GM12875 (cell line): ENCODE measurements at regions not wholly inside any gene's neighbourhood (a gene's known extent, or its start where the extent isn't known, plus 50 kb on each side); places are given as distances from the start of the nearest gene placed in this dataset.
"Not testable (repeated sequence)": the region's sequence is repeated elsewhere in the genome, so short reads cannot be mapped to it uniquely, and the experiment has no call there.

Source experiments
- H3K4me3 ChIP-seq: one replicate; pipeline ENCODE4 v1.5.1; 2011; ENCODE audit warnings: low read depth, low read length, control low read depth
- CTCF ChIP-seq: IDR thresholded peaks from 2 replicates; pipeline ENCODE4 v1.5.1; 2011; ENCODE audit warnings: low read depth, mild to moderate bottlenecking, control low read depth, inconsistent platforms, low read length, moderate library complexity, borderline replicate concordance; ENCODE audit not compliant: insufficient read depth

GRCh38 chr12:19624491-19624890 is 185.2 kb downstream of the AEBP2 start:
- TF ChIP-seq CTCF: no peak
- no peak overlapping the region for H3K4me3 ChIP-seq

- not testable (repeated sequence) for H3K4me3 ChIP-seq
Measured at GRCh38 chr12:19625551-19625950, 186.3 kb downstream of the AEBP2 start.

GRCh38 chr12:19627719-19628118 is 188.4 kb downstream of the AEBP2 start:
- TF ChIP-seq CTCF: no peak

GRCh38 chr12:19630536-19630935 is 191.2 kb downstream of the AEBP2 start:
- TF ChIP-seq CTCF: no peak
- no peak overlapping the region for H3K4me3 ChIP-seq

More at GRCh38 chr12:19627719-19628118, 188.4 kb downstream of the AEBP2 start:
- no peak overlapping the region for H3K4me3 ChIP-seq

- no peak for TF ChIP-seq CTCF
- no peak overlapping the region for H3K4me3 ChIP-seq
Measured at GRCh38 chr12:19633194-19633593, 193.9 kb downstream of the AEBP2 start.

- H3K4me3 ChIP-seq: no peak overlapping the region
- no peak for TF ChIP-seq CTCF
Measured at GRCh38 chr12:19633641-19634040, 194.3 kb downstream of the AEBP2 start.

GRCh38 chr12:19639781-19640415 is 200.6 kb downstream of the AEBP2 start:
- TF ChIP-seq CTCF: no peak

More at GRCh38 chr12:19639781-19640415, 200.6 kb downstream of the AEBP2 start:
- no peak overlapping the region for H3K4me3 ChIP-seq
